ENCODE measurements at regions not wholly inside any gene's neighbourhood (a gene's known extent, or its start where the extent isn't known, plus 50 kb on each side); places are given as distances from the start of the nearest gene placed in this dataset.

DNA sequence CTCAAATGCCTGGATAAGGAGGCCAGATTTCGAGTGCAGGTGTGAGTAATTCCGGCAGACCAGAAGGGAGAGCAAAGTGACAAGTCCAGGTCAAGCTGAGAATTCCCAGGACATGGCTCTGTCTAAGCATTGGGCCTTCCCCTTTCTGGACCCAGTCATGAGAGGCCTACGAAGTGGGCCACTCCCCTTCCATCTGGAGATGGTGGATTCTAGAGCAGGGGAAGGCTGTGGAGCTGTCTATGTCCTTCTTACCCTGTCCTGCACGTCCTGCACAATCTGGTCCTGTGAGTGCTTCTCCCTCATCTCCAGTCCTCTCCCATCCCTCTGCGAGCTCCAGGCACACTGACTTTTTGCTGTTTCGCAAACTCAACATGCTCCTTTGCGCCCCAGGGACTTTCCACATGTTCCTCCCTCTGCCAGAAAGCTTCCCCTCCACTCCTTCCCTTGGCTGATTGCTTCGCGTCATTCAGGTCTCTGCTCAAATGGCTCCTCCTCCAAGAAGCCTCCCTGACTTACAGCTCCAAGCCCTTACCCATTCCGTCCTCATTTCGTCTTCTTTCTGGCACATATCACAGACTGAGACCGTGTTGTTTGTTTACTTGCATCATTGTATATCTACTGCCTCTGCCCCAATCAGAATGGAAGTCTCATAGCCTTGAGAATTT is 193.2 kb downstream of the URI1 start:
- no peaks in the 10 kb centered on the region for H3K9me3 ChIP-seq (ENCODE audit: control insufficient read depth, low read length)
- no peak overlapping the region for H3K9ac ChIP-seq (ENCODE audit: low read length)
- H3K36me3 ChIP-seq (ENCODE audit: control insufficient read depth, insufficient read depth, low read length) = no peaks in the 10 kb centered on the region
- H3K4me1 ChIP-seq (ENCODE audit: control insufficient read depth, insufficient read depth, low read length) = no peaks in the 10 kb centered on the region
- no peak overlapping the region for H3K4me3 ChIP-seq (ENCODE audit: low read length)
- H3K27me3 ChIP-seq (ENCODE audit: control insufficient read depth, insufficient read depth, low read length) = no peaks in the 10 kb centered on the region

DNA sequence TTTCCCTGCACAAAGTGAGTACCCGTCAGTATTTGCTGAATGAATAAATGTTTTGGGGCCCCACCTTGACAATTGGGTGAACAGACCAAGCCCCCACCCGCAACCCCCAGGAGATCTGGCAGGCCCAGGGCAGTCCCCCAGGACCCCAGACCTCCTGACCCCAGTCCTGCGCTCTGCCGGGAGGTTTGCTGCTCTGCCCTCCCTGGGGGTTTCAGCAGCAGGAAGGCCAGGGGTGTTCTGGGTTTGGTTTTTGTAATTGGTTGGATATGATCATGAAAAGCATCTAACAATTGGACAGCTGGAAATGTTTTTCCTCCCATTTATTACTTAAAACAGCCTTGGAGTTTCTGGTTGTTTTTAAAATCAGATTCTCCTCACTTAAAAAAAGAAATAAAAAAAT is 193.8 kb downstream of the URI1 start:
- Histone ChIP-seq H3K4me1 (ENCODE audit: control insufficient read depth, insufficient read depth, low read length) (no peaks in the 10 kb centered on the region), H3K27me3 (ENCODE audit: control insufficient read depth, insufficient read depth, low read length) (no peaks in the 10 kb centered on the region), H3K9ac (ENCODE audit: low read length) (no peak overlapping the region), H3K36me3 (ENCODE audit: control insufficient read depth, insufficient read depth, low read length) (no peaks in the 10 kb centered on the region), H3K9me3 (ENCODE audit: control insufficient read depth, low read length) (no peaks in the 10 kb centered on the region), H3K4me3 (ENCODE audit: low read length) (no peak overlapping the region)

DNA sequence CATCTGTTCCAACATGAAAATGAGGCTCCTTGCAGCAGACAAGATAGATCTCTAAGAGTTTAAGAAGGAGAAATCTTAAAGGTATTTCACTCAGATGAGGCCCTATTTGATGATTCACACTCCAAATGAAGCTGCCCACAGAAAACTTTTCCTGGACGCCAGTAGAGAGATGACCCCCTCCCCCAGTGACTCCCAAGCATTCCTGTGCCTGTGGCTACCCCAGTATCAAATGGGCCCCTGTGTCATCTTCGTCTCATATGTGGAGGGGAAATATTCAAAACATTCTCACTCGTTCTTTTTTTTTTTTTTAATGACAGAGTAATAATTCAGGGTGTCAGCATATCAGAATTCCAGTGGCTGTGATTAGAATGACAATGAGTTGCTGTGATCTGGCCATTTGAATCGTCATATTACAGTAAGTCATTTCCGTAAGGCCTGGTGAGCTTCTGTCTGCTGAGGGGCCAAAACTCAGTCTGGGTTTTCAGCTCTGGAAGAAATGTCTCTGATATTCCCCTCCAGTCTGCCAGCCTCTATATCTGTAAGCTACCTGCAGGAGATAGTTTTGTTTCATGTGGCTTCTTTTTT is 194.7 kb downstream of the URI1 start:
- Histone ChIP-seq H3K36me3 (ENCODE audit: control insufficient read depth, insufficient read depth, low read length) (no peaks in the 10 kb centered on the region), H3K4me1 (ENCODE audit: control insufficient read depth, insufficient read depth, low read length) (no peaks in the 10 kb centered on the region), H3K9ac (ENCODE audit: low read length) (no peak overlapping the region), H3K4me3 (ENCODE audit: low read length) (no peak overlapping the region), H3K9me3 (ENCODE audit: control insufficient read depth, low read length) (no peaks in the 10 kb centered on the region), H3K27me3 (ENCODE audit: control insufficient read depth, insufficient read depth, low read length) (no peaks in the 10 kb centered on the region)

DNA sequence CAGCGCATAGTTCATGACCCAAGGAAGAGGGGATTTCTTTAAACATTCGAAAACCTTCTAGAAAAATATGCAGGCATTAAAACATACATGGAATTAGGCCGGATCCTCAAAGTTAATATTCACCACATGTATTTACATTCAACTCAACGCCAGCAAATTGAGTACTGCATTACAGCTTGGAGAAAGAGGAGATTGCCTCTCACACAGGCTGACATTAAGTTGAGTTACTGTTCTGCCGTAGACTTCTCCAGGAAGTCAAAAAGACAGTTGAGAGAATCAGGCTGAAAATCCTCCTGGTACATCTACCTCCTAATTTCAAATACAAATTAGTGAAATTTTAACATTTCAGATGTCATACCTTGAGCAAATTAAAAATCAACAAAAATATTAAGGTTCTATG is 195.7 kb downstream of the URI1 start:
- H3K4me1 ChIP-seq (ENCODE audit: control insufficient read depth, insufficient read depth, low read length) = no peaks in the 10 kb centered on the region
- no peak overlapping the region for H3K4me3 ChIP-seq (ENCODE audit: low read length)
- H3K27me3 ChIP-seq (ENCODE audit: control insufficient read depth, insufficient read depth, low read length) = no peaks in the 10 kb centered on the region
- no peaks in the 10 kb centered on the region for H3K9me3 ChIP-seq (ENCODE audit: control insufficient read depth, low read length)
- H3K36me3 ChIP-seq (ENCODE audit: control insufficient read depth, insufficient read depth, low read length) = no peaks in the 10 kb centered on the region
- H3K9ac ChIP-seq (ENCODE audit: low read length) = no peak overlapping the region

DNA sequence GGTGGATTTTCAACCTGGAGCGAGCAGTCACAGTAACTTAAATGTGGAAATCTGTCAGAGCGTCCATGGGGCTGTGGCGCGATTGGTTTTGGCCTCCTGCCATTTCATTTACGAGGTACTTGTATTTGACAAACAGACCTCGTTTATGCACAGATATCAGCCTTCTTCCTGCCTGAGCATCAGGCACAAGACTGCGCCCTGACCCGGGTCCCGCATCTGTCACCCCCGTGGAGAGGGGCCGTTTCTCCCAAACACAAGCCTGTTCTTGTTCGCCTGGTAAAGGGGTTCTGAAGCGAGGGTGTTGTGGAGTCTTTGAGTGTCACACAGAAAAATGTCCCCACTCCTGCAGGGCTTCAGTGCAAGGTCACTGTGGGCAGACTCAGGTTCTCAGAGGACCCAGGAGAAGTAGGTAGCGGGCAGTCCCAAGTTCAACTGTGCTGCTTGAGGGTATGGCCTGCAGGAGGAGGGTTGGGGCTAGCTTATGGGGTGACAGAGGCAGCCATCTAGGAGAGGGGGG is 202.3 kb downstream of the URI1 start:
- Histone ChIP-seq H3K36me3 (ENCODE audit: control insufficient read depth, insufficient read depth, low read length) (no peaks in the 10 kb centered on the region), H3K27me3 (ENCODE audit: control insufficient read depth, insufficient read depth, low read length) (peaks cover 2% of the 10 kb centered on the region), H3K9me3 (ENCODE audit: control insufficient read depth, low read length) (no peaks in the 10 kb centered on the region), H3K9ac (ENCODE audit: low read length) (no peak overlapping the region), H3K4me1 (ENCODE audit: control insufficient read depth, insufficient read depth, low read length) (peaks cover 6% of the 10 kb centered on the region), H3K4me3 (ENCODE audit: low read length) (no peak overlapping the region)

DNA sequence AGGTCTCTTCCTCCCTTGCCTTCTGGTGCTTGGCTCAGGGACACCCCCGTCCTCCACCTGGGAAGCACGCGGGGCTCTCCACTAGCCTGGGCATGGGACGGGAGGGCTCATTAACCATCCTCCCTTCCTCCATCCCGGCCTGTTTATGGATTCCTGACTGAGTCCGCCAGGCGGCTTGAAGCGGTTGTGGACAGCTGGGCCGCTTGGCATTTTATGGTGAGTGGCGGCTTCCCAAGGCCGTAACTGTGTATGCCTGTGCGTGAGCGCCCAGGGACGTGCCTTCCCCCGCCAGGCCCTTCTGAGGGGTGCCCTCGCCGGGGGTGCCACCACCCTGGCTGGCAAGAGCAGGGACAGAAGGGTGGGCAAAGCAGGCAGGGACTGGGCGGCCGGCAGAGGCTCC is 202.8 kb downstream of the URI1 start:
- Histone ChIP-seq H3K4me1 (ENCODE audit: control insufficient read depth, insufficient read depth, low read length) (peaks cover 6% of the 10 kb centered on the region), H3K36me3 (ENCODE audit: control insufficient read depth, insufficient read depth, low read length) (no peaks in the 10 kb centered on the region), H3K27me3 (ENCODE audit: control insufficient read depth, insufficient read depth, low read length) (peaks cover 8% of the 10 kb centered on the region), H3K4me3 (ENCODE audit: low read length) (no peak overlapping the region), H3K9ac (ENCODE audit: low read length) (no peak overlapping the region), H3K9me3 (ENCODE audit: control insufficient read depth, low read length) (no peaks in the 10 kb centered on the region)

DNA sequence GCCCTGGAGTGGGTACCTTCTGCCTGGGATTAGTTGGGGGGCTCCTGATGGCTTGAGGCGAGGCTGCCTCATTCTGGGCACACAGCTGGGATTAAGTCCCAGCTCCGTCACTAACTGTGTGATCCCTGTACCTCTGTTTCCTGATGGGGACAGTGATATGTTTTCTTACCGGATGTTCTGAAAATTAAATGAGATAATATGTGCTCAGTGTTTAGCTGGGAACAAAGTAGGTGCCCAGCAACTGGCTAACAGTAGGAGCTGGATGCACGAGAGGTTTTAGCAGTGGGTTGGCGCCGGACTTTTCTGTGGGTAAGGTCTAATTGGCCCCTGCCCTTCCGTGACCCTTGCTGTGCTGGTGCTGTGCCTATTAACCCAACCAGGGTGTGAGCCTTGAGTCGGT is 203.4 kb downstream of the URI1 start:
- H3K27me3 ChIP-seq (ENCODE audit: control insufficient read depth, insufficient read depth, low read length) = peaks cover 8% of the 10 kb centered on the region
- no peak overlapping the region for H3K4me3 ChIP-seq (ENCODE audit: low read length)
- H3K36me3 ChIP-seq (ENCODE audit: control insufficient read depth, insufficient read depth, low read length) = no peaks in the 10 kb centered on the region
- H3K9ac ChIP-seq (ENCODE audit: low read length) = no peak overlapping the region
- H3K4me1 ChIP-seq (ENCODE audit: control insufficient read depth, insufficient read depth, low read length) = peaks cover 6% of the 10 kb centered on the region
- H3K9me3 ChIP-seq (ENCODE audit: control insufficient read depth, low read length) = no peaks in the 10 kb centered on the region

DNA sequence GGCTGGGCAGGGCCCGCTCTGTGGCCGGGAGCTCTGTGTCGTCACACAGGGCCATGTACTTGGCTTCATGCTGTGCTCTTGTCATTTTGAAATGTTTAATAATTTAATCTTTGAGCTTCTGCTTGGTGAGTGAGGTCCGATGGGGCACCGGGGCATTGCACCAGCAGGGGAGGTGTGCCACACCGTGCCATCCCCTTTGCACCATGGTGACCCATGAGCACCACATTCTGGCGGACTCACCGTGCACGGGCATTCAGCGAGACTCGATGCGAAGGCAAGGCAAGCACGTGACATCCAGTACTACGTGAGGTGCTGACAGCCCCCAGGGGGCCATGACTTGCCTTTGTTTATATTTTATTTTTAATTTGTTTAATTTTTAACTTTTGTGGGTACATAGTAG is 204.3 kb downstream of the URI1 start:
- no peak overlapping the region for H3K9ac ChIP-seq (ENCODE audit: low read length)
- H3K36me3 ChIP-seq (ENCODE audit: control insufficient read depth, insufficient read depth, low read length) = no peaks in the 10 kb centered on the region
- H3K4me1 ChIP-seq (ENCODE audit: control insufficient read depth, insufficient read depth, low read length) = peaks cover 6% of the 10 kb centered on the region
- H3K4me3 ChIP-seq (ENCODE audit: low read length) = no peak overlapping the region
- H3K9me3 ChIP-seq (ENCODE audit: control insufficient read depth, low read length) = no peaks in the 10 kb centered on the region
- H3K27me3 ChIP-seq (ENCODE audit: control insufficient read depth, insufficient read depth, low read length) = peaks cover 8% of the 10 kb centered on the region

DNA sequence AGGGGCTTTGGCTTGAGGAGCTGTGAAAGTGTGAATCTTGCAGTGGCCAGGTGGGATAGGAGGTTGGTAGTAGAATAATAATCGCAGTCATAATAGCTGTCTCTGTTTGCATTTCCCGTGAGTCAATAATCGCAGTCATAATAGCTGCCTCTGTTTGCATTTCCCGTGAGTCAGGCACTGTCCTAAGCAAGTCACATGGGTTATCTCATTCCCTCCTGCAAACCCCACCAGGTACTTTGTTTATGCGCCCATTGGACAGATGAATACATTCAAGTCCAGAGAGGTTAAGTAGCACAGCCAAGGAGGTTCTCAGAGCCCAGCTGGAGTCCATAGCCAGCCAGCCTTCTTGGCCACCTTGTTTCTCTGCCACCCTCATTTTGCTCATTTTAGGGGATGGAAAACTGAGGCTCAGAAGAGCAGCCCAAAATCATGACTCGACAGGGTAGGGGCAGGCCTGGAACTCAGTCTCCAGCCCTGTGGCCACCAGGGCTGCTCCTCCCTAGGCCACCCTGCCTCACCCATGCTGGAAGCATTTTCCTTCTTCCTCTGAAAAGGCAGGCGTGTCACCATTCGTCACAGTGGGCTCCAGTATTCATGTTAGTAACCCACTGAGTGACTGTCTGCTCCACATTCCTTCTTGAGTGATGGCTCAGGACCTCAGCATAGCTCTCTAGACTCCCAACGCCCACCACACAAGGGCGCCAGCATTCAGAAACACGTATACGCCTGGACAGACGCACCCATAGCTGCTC is 206.2 kb downstream of the URI1 start:
- peaks cover 6% of the 10 kb centered on the region for H3K4me1 ChIP-seq (ENCODE audit: control insufficient read depth, insufficient read depth, low read length)
- H3K9me3 ChIP-seq (ENCODE audit: control insufficient read depth, low read length) = no peaks in the 10 kb centered on the region
- H3K9ac ChIP-seq (ENCODE audit: low read length) = no peak overlapping the region
- no peaks in the 10 kb centered on the region for H3K36me3 ChIP-seq (ENCODE audit: control insufficient read depth, insufficient read depth, low read length)
- peaks cover 8% of the 10 kb centered on the region for H3K27me3 ChIP-seq (ENCODE audit: control insufficient read depth, insufficient read depth, low read length)
- no peak overlapping the region for H3K4me3 ChIP-seq (ENCODE audit: low read length)

DNA sequence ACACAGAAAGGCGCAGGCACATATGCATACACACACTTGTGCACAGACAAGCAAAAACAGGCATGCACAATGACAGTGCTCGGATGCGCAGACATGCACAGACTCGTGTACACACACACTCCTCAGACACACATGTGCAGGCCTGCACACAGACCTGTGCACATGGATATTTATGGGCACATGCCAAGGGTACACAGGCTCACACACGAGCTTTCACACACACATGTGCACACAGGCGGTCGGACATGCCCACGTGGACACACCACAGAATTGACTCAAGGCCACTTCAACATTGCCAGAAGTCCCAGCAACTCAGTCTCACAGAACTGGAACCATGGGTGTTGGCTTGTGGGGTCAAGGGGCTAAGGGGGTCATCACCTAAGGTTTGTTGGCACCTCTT is 206.8 kb downstream of the URI1 start:
- H3K9me3 ChIP-seq (ENCODE audit: control insufficient read depth, low read length) = no peaks in the 10 kb centered on the region
- no peak overlapping the region for H3K4me3 ChIP-seq (ENCODE audit: low read length)
- H3K9ac ChIP-seq (ENCODE audit: low read length) = no peak overlapping the region
- no peaks in the 10 kb centered on the region for H3K36me3 ChIP-seq (ENCODE audit: control insufficient read depth, insufficient read depth, low read length)
- H3K4me1 ChIP-seq (ENCODE audit: control insufficient read depth, insufficient read depth, low read length) = peaks cover 6% of the 10 kb centered on the region
- H3K27me3 ChIP-seq (ENCODE audit: control insufficient read depth, insufficient read depth, low read length) = peaks cover 8% of the 10 kb centered on the region

DNA sequence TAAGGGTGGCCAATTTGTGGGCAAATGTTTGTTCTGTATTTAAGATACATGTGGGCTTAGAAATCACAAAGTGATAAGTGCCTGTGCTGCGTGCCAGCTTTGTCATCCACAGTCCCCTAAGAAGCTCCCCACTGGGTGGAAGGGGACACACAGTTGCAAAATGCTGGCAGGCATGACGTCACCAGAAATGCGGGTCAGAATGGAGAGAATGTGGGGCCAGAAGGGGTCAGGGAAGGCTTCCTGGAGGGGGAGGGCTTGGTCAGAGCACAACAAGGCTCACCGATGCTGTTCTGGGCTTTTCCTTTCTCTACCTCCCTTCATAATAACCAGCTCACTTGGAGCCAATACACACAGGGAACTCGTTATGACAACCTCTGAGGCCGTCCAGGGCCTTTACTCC is 207.3 kb downstream of the URI1 start:
- H3K4me3 ChIP-seq (ENCODE audit: low read length) = no peak overlapping the region
- H3K27me3 ChIP-seq (ENCODE audit: control insufficient read depth, insufficient read depth, low read length) = peaks cover 8% of the 10 kb centered on the region
- no peak overlapping the region for H3K9ac ChIP-seq (ENCODE audit: low read length)
- peaks cover 6% of the 10 kb centered on the region for H3K4me1 ChIP-seq (ENCODE audit: control insufficient read depth, insufficient read depth, low read length)
- H3K9me3 ChIP-seq (ENCODE audit: control insufficient read depth, low read length) = no peaks in the 10 kb centered on the region
- H3K36me3 ChIP-seq (ENCODE audit: control insufficient read depth, insufficient read depth, low read length) = no peaks in the 10 kb centered on the region

DNA sequence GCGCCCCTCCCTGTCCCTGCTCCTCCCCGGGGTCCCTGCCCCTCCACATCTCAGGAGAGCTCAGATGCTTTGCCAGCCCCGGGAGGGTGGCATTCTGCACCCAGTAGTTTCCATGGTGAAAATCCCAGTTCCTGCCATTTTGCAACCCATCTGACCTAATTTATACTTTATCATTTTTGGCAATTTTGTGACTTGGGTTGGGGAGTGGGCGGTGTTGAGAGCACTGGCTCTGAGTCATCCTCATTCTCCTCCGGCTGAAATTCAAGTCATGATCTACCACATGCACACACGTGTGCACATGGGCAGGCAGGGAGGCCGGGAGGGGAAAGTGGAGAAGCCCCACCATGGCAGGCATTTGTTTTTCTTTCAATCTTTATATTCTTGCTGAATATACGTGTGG is 208.6 kb downstream of the URI1 start:
- no peaks in the 10 kb centered on the region for H3K36me3 ChIP-seq (ENCODE audit: control insufficient read depth, insufficient read depth, low read length)
- H3K9ac ChIP-seq (ENCODE audit: low read length) = no peak overlapping the region
- no peaks in the 10 kb centered on the region for H3K9me3 ChIP-seq (ENCODE audit: control insufficient read depth, low read length)

More for the DNA sequence above, 208.6 kb downstream of the URI1 start:
- Histone ChIP-seq H3K27me3 (ENCODE audit: control insufficient read depth, insufficient read depth, low read length) (peaks cover 8% of the 10 kb centered on the region), H3K4me1 (ENCODE audit: control insufficient read depth, insufficient read depth, low read length) (peaks cover 6% of the 10 kb centered on the region), H3K4me3 (ENCODE audit: low read length) (no peak overlapping the region)

Data from mucosa of stomach (tissue), 1 donor.